ENCODE measurements at regions not wholly inside any gene's neighbourhood (a gene's known extent, or its start where the extent isn't known, plus 50 kb on each side); places are given as distances from the start of the nearest gene placed in this dataset.

DNA sequence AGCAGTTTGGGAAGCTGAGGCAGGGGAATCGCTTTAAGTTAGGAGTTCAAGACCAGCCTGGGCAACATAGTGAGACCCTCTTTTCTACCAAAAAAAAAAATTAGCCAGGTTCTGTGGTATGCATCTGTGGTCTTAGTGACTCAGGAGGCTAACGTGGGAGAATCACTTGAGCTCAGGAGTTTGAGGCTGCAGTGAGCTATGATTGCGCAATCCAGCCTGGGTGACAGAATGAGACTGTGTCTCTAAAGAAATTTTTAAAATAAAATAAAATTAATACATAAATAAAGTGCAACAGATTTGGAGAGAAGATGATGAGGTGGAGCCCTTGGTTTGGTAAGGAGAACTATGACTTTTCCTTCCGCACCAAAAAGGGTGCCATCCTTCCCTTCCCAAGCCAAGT, 436.9 kb downstream of the NLGN4X start:
- TF ChIP-seq, protein P1, sequence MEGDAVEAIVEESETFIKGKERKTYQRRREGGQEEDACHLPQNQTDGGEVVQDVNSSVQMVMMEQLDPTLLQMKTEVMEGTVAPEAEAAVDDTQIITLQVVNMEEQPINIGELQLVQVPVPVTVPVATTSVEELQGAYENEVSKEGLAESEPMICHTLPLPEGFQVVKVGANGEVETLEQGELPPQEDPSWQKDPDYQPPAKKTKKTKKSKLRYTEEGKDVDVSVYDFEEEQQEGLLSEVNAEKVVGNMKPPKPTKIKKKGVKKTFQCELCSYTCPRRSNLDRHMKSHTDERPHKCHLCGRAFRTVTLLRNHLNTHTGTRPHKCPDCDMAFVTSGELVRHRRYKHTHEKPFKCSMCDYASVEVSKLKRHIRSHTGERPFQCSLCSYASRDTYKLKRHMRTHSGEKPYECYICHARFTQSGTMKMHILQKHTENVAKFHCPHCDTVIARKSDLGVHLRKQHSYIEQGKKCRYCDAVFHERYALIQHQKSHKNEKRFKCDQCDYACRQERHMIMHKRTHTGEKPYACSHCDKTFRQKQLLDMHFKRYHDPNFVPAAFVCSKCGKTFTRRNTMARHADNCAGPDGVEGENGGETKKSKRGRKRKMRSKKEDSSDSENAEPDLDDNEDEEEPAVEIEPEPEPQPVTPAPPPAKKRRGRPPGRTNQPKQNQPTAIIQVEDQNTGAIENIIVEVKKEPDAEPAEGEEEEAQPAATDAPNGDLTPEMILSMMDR (IDR thresholded peaks at IDR 0.05; ENCODE audit: insufficient read depth, low read length, missing control alignments) = no peak
- POLR2A ChIA-PET = no interaction called here
- CTCF ChIA-PET = no interaction called here
- no peak overlapping the region for H3K4me3 ChIP-seq (ENCODE audit: low read depth, low read length)
- DNase-seq (ENCODE audit: low read depth, low spot score) = no peak

DNA sequence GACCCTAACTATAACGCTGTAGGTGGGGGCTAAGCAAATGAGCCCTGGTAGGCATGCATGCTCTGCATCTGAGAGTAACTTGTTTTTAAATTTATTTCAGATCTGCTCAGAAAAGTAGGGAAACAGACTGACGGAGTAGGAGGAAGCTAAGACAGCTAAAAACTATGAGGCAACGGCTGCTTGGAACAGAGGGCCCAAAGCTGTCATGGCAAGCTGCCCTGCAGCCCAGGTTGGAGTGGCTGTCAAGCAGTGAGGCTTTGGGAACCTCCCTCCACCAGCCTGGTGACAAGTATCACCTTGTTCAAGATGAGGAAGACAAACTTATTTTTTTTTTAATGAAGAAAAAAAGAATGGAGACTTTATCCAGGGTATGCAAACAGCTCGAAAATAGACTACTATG, 439.8 kb downstream of the NLGN4X start:
- ChIA-PET POLR2A (no interaction called here), CTCF (no interaction called here)
- no peak overlapping the region for H3K4me3 ChIP-seq (ENCODE audit: low read depth, low read length)
- TF ChIP-seq, protein P1 (IDR thresholded peaks at IDR 0.05; ENCODE audit: insufficient read depth, low read length, missing control alignments) = no peak
- DNase-seq (ENCODE audit: low read depth, low spot score) = no peak

DNA sequence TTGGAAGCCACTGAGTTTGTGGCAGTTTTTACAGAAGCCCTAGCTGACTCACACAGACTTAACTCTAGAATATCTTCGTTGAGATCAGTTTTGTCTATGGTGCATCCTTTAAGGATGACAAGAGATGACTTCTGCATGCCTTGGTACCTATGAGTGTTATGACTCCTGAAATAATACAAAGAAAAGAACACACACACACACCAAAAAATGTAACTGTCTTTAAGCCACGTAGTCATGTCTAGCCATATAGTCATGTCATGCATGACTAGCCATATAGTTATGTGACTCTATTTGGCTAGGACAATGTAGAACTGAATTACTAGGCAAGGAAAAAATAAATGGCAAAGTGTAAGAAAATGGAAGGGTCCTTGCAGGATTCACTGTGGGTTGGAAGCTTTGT, 447.8 kb downstream of the NLGN4X start:
- no peak for DNase-seq (ENCODE audit: low read depth, low spot score)
- POLR2A ChIA-PET = no interaction called here
- H3K4me3 ChIP-seq (ENCODE audit: low read depth, low read length) = no peak overlapping the region
- TF ChIP-seq, protein P1 (IDR thresholded peaks at IDR 0.05; ENCODE audit: insufficient read depth, low read length, missing control alignments) = no peak
- CTCF ChIA-PET = no interaction called here

DNA sequence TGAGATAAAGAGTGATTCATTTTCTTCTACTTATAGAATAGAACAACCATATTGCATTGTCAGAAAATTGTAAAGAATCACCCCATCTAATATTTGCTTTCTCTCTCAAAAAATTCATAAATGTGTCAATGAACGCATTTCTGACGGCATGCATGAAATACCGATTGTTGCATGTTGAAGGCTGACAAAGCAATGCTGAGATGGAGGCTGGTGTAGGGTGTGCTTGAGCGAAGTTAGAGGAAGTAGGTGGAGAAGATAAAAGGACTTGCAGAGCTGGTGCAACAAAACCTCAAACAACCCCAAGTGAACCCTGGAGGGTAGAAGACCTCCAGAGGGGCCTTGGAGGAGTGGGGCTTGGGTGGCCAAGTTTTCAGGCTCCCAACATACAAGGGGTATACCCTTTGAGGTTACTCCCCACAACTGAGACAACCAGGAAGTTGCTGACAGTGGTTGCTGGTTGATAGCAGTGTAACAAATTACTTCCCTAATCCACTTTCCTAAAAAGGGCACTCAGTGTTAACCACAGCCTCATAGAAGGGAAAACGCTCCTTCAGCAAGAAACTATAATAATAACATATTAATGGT, 452.7 kb downstream of the NLGN4X start:
- H3K4me3 ChIP-seq (ENCODE audit: low read depth, low read length) = no peak overlapping the region
- ChIA-PET CTCF (no interaction called here), POLR2A (no interaction called here)
- DNase-seq (ENCODE audit: low read depth, low spot score) = no peak
- TF ChIP-seq, protein P1 (IDR thresholded peaks at IDR 0.05; ENCODE audit: insufficient read depth, low read length, missing control alignments) = no peak

DNA sequence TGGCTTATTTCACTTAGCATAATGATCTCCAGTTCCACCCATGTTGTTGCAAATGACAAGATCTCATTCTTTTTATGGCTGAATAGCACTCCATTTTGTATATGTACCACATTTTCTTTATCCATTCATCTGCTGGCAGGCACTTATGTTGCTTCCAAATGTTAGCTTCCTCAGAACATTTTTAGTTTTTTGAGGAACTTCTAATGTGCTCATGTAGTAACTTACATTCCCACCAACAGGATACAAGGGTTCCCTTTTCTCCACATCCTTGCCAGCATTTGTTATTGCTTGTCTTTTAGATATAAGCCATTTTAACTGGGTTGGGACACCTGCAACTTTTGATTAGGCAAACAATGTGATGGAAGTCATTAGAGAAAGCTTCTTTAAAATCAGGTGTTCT, 454.2 kb downstream of the NLGN4X start:
- H3K4me3 ChIP-seq (ENCODE audit: low read depth, low read length) = no peak overlapping the region
- CTCF ChIA-PET = no interaction called here
- TF ChIP-seq, protein P1 (IDR thresholded peaks at IDR 0.05; ENCODE audit: insufficient read depth, low read length, missing control alignments) = no peak
- no peak for DNase-seq (ENCODE audit: low read depth, low spot score)
- POLR2A ChIA-PET = no interaction called here

DNA sequence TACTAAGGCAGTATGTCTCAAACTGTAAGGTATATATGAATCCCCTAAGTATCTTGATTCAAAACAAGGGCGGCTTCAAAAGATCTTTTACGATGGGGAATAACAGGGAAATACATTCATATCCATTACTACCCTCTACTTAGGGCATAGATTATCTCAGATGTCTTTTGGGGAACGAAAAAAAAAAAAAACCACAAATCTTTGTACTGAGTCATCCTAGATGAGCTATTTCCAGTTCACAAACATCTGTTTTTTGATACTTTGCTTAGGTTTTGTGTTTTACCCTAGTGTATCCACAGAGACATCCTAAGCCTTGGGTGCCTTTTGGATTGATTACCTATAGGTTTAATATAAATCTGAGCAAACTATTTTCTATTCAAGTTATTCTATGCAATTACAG, 457.2 kb downstream of the NLGN4X start:
- ChIA-PET POLR2A (no interaction called here), CTCF (no interaction called here)
- TF ChIP-seq, protein P1 (IDR thresholded peaks at IDR 0.05; ENCODE audit: insufficient read depth, low read length, missing control alignments) = no peak
- no peak overlapping the region for H3K4me3 ChIP-seq (ENCODE audit: low read depth, low read length)
- DNase-seq (ENCODE audit: low read depth, low spot score) = no peak

Data from AG04449 (cell line).